Fibroblast of the aortic adventitia (primary cell): ENCODE measurements at regions not wholly inside any gene's neighbourhood (a gene's known extent, or its start where the extent isn't known, plus 50 kb on each side); places are given as distances from the start of the nearest gene placed in this dataset.
"Not testable (repeated sequence)": the region's sequence is repeated elsewhere in the genome, so short reads cannot be mapped to it uniquely, and the experiment has no call there.

ENCODE experiments used
- DNase-seq: peaks from one replicate; pipeline ENCODE4 v3.0.0-alpha.2; 2010; ENCODE audit warnings: low read depth
- H3K4me3 ChIP-seq: 2 replicates; pipeline ENCODE4 v1.5.1; 2011; ENCODE audit warnings: low read depth, mild to moderate bottlenecking, control low read depth, low read length, moderate library complexity
- TF ChIP-seq, protein P1 (sequence below): IDR thresholded peaks from 2 replicates; pipeline ENCODE4 v1.5.1; 2011; ENCODE audit warnings: mild to moderate bottlenecking, low read length, control low read depth, inconsistent platforms; ENCODE audit not compliant: insufficient read depth

DNA sequence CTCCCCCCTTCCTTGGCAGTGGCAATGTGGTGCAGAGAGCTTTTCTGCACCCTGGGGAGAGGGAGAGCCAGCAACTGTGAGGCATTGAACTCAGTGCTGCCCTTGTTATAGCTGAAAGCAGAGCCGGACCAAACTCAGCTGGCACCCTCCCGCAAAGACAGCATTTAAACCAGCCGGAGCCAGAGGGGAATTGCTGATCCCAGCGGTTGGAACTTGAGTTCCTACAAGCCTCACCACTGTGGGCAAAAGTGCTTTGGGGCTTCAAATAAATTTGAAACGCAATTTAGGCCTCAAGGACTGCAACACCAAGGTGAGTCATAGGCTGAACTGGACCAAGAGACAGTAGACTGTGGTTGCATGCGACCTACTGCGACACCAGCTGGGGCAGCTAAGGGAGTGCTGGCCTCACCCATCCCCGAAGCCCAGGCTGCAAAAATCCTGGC is 207.6 kb upstream of the CDKN2B start:
- no peak overlapping the region for H3K4me3 ChIP-seq
- TF ChIP-seq, protein P1, sequence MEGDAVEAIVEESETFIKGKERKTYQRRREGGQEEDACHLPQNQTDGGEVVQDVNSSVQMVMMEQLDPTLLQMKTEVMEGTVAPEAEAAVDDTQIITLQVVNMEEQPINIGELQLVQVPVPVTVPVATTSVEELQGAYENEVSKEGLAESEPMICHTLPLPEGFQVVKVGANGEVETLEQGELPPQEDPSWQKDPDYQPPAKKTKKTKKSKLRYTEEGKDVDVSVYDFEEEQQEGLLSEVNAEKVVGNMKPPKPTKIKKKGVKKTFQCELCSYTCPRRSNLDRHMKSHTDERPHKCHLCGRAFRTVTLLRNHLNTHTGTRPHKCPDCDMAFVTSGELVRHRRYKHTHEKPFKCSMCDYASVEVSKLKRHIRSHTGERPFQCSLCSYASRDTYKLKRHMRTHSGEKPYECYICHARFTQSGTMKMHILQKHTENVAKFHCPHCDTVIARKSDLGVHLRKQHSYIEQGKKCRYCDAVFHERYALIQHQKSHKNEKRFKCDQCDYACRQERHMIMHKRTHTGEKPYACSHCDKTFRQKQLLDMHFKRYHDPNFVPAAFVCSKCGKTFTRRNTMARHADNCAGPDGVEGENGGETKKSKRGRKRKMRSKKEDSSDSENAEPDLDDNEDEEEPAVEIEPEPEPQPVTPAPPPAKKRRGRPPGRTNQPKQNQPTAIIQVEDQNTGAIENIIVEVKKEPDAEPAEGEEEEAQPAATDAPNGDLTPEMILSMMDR, result no peak
- DNase-seq, result peak; percentile 70

DNA sequence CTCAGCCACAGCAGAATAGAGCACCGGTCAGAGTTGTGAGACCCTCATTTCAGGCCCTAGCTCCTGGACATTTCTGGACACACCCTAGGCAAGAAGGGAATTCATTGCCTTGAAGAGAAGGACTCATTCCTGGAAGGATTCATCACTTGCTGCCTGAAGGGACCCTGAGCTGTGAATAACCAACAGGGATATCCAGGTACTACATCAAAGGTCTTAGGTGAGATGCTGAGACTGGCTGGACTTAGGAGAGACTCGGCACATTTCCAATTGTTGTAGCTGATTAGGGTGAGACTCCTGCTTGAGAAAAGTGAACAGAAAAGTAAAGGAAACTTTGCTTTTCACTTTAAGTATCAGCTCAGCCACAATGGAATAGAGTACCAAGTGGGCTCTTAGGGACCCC is 208.1 kb upstream of the CDKN2B start:
- TF ChIP-seq, protein P1, result no peak
- H3K4me3 ChIP-seq, result no peak overlapping the region
- DNase-seq, result no peak

DNA sequence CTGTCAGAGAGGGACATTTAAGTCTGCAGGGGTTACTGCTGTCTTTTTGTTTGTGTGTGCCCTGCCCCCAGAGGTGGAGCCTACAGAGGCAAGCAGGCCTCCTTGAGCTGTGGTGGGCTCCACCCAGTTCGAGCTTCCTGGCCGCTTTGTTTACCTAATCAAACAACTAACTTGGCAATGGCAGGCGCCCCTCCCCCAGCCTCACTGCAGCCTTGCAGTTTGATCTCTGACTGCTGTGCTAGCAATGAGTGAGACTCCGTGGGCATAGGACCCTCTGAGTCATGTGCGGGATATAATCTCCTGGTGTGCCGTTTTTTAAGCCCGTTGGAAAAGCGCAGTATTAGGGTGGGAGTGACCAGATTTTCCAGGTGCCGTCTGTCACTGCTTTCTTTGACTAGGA is 216.8 kb upstream of the CDKN2B start:
- DNase-seq, H3K4me3 ChIP-seq: not testable (repeated sequence)

DNA sequence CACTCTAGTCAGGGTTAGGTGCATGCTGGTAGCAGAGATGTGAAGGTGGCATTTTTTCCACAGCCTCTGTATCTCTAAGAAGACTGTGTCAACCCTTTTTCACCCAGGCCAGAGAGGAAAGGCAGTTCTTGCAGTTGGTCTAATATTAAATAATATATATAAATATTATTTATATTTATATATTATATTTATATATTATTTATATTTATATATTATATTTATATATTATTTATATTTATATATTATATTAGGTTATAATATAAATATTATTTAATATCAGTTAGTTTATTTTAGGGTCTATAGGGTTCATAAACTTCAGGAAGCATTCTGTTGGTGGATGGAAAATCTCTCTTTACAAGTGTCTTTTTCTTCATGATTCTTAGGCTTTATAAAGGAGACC is 218.6 kb upstream of the DMRTA1 start:
- no peak overlapping the region for H3K4me3 ChIP-seq

DNA sequence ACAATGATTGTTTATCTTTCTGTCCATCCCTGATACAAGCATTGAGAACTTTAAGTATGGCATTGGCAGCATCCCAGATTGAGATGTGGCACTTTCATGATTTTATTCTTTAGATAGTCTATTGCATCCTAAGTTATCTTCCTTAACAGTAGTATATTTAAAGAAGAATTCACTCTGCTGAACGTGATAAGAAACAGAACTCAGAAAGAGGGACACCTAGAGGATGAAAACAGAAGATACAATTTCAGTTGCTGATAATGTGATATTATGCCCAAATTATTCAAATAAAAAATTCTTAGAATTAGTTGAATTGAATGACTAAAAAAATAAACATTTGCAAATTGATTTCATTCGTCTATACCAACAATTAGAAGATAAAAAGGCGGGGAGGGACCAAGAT is 218.1 kb upstream of the DMRTA1 start:
- DNase-seq, result peak; percentile 53
- TF ChIP-seq, protein P1, result peak; percentile 50

More for the DNA sequence above, 218.6 kb upstream of the DMRTA1 start:
- no peak for DNase-seq
- TF ChIP-seq, protein P1, result no peak

DNA sequence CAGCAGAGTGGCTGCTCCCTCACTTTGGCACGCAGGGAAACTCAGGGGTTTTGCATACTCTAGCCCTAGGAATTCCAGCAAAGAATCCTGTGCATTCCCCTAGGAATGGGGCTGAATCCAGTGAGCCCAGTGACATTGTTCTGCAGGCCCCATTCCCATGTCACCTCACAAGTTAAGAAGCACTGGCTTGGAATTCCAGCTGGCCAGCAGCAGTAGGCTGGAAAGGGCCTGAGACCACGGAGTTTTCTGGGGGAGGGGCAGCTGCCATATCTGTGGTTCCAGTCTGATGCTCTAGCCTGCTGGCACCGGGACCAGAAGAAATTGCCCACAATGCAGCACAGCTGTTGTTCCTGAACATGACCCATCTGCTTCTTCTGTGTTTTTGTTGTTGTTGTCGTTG is 217.6 kb upstream of the DMRTA1 start:
- no peak overlapping the region for H3K4me3 ChIP-seq
- TF ChIP-seq, protein P1, result no peak
- DNase-seq, result no peak

More for the DNA sequence above, 218.1 kb upstream of the DMRTA1 start:
- no peak overlapping the region for H3K4me3 ChIP-seq

DNA sequence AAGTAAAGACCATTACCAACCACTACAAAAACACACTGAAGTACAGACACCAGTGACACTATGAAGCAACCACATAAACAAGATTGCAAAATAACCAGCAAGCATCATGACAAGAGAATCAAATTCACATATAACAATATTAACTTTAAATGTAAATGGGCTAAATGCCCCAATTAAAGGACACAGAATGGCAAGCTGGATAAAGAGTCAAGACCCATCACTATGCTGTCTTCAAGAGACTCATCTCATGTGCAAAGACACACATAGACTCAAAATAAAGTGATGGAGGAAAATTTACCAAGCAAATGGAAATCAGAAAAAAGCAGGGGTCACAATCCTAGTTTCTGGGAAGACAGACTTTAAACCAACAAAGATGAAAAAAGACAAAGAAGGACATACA is 215.3 kb upstream of the DMRTA1 start:
- H3K4me3 ChIP-seq, DNase-seq: not testable (repeated sequence)

DNA sequence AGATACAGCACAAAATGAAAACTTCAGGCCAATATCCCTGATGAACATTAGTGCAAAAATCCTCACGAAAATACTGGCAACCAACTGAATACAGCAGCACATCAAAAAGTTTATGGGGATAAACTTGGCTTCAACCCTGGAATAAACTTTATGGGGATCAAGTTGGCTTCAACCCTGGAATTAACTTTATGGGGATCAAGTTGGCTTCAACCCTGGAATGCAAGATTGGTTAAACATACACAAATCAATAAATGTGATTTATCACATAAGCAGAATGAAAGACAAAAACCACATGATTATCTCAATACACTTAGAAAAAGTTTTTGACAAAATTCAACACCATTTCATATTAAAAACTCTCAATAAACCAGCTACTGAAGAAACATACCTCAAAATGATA is 213.7 kb upstream of the DMRTA1 start:
- TF ChIP-seq, protein P1, result no peak
- DNase-seq, result no peak
- no peak overlapping the region for H3K4me3 ChIP-seq
